ENCODE measurements at regions not wholly inside any gene's neighbourhood (a gene's known extent, or its start where the extent isn't known, plus 50 kb on each side); places are given as distances from the start of the nearest gene placed in this dataset.

DNA sequence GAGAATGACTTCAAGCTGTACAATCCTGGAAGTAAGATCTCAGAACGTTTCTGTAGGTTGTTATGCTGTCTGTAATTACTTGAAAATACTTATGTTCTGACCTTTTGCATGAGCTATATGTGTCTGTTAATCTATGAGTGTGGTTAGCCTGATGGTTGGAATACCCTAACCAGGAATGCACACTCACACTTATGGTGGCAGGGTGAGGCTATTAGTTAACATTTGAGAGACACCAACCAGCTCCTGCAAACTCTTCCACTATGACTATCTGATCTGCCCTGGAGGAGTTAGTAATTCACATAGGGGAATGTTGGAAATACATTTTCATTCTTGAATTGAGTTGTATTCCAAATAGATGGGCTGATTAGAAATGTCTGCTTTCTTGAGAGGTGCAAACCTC is 450.3 kb downstream of the INHBA start:
- TF ChIP-seq, protein P1, sequence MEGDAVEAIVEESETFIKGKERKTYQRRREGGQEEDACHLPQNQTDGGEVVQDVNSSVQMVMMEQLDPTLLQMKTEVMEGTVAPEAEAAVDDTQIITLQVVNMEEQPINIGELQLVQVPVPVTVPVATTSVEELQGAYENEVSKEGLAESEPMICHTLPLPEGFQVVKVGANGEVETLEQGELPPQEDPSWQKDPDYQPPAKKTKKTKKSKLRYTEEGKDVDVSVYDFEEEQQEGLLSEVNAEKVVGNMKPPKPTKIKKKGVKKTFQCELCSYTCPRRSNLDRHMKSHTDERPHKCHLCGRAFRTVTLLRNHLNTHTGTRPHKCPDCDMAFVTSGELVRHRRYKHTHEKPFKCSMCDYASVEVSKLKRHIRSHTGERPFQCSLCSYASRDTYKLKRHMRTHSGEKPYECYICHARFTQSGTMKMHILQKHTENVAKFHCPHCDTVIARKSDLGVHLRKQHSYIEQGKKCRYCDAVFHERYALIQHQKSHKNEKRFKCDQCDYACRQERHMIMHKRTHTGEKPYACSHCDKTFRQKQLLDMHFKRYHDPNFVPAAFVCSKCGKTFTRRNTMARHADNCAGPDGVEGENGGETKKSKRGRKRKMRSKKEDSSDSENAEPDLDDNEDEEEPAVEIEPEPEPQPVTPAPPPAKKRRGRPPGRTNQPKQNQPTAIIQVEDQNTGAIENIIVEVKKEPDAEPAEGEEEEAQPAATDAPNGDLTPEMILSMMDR (IDR thresholded peaks at IDR 0.05; ENCODE audit: poor library complexity): no peak
- no peak for TF ChIP-seq EZH2 (IDR thresholded peaks at IDR 0.05; ENCODE audit: borderline replicate concordance)
- TF ChIP-seq EZH2phosphoT487 (IDR thresholded peaks at IDR 0.05; ENCODE audit: low read depth, severe bottlenecking, unreplicated experiment): no peak
